ENCODE measurements at regions not wholly inside any gene's neighbourhood (a gene's known extent, or its start where the extent isn't known, plus 50 kb on each side); places are given as distances from the start of the nearest gene placed in this dataset.

- TF ChIP-seq CTCF (IDR thresholded peaks at IDR 0.05) = no peak
- no peak for TF ChIP-seq POLR2A (IDR thresholded peaks at IDR 0.05)
Observed at GRCh38 chr9:134987906-134988700, 70.4 kb upstream of the FCN1 start.

Measured in testis (tissue), 2 donors.